K562 (cell line): ENCODE measurements at regions not wholly inside any gene's neighbourhood (a gene's known extent, or its start where the extent isn't known, plus 50 kb on each side); places are given as distances from the start of the nearest gene placed in this dataset.

ENCODE experiments used
- CBFB ChIP-seq: sonication (generic); formaldehyde crosslinking; IDR thresholded peaks from 2 replicates; pipeline ENCODE4 v1.4.0; 2020; ENCODE audit warnings: mild to moderate bottlenecking, missing genetic modification reagents
- CBX8 ChIP-seq: fragments of 200-600 bp; sonication (generic); IDR thresholded peaks from 2 replicates; pipeline ENCODE4 v1.6.1; 2012; ENCODE audit warnings: borderline replicate concordance, mixed run types, low read depth, mild to moderate bottlenecking, moderate library complexity, mixed read lengths, low read length, control low read depth, inconsistent platforms; ENCODE audit not compliant: poor library complexity, severe bottlenecking; ENCODE audit errors: extremely low read depth
- CHD4 ChIP-seq: fragments of 200-600 bp; sonication (generic); IDR thresholded peaks from 3 replicates; pipeline ENCODE4 v1.6.1; 2012; ENCODE audit warnings: low read depth, mild to moderate bottlenecking, mixed read lengths, low read length, inconsistent platforms; ENCODE audit not compliant: insufficient read depth, insufficient replicate concordance, poor library complexity, severe bottlenecking
- CSDE1 ChIP-seq, 2 experiments: fragments of 450-650 bp; IDR thresholded peaks; 2 replicates each; pipeline ENCODE4 v1.6.1; 2016; ENCODE audit warnings: mild to moderate bottlenecking in 1 of 2
- SOX6 ChIP-seq: fragments of 450-650 bp; IDR thresholded peaks from 2 replicates; pipeline ENCODE4 v1.6.1; 2014; ENCODE audit warnings: mild to moderate bottlenecking
- TF ChIP-seq, protein P1 (sequence below), 3 experiments: fragments of 200-800 bp in 1 of 3; fragments of 250-450 bp in 1 of 3; fragments of 450-650 bp in 1 of 3; sonication (Bioruptor Pico) in 1 of 3; sonication (Bioruptor generic) in 1 of 3; formaldehyde crosslinking in 1 of 3; IDR thresholded peaks; 2 replicates each; pipeline versions ENCODE4 v1.6.1 to v1.8.0; 2016 to 2022; ENCODE audit warnings: mild to moderate bottlenecking in 2 of 3, missing genetic modification characterization in 2 of 3, missing compliant biosample characterization in 1 of 3, moderate library complexity in 1 of 3
- TF ChIP-seq, protein P2 (sequence below): fragments of 450-650 bp; IDR thresholded peaks from 2 replicates; pipeline ENCODE4 v1.6.1; 2017; ENCODE audit warnings: mild to moderate bottlenecking, moderate library complexity
- TF ChIP-seq, protein P3 (sequence below), 2 experiments: fragments of 450-650 bp; IDR thresholded peaks; 2 replicates each; pipeline ENCODE4 v1.6.1; 2018; ENCODE audit warnings: mild to moderate bottlenecking in 2 of 2, low read depth in 1 of 2; ENCODE audit not compliant: partially characterized antibody in 2 of 2

DNA sequence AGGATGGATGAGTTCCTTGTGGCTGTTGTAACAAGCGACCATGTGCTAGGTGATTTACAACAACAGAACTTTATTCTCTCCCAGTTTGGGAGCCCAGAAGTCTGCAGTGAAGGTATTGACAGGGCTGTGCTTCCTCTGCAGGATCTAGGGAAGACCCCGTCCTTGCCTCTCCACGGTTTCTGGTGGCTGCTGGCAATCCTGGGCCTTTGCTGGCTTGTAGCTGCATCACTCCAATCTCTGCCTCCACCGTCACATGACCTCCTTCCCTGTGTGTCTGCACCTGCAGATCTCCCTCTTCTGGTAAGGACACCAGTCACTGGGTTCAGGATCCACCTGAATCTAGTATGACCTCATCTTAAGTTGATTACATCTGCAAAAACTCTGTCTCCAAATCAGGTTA, 115.6 kb downstream of the GLRX3 start (continued):
- TF ChIP-seq CHD4 = no peak
- TF ChIP-seq, protein P1, sequence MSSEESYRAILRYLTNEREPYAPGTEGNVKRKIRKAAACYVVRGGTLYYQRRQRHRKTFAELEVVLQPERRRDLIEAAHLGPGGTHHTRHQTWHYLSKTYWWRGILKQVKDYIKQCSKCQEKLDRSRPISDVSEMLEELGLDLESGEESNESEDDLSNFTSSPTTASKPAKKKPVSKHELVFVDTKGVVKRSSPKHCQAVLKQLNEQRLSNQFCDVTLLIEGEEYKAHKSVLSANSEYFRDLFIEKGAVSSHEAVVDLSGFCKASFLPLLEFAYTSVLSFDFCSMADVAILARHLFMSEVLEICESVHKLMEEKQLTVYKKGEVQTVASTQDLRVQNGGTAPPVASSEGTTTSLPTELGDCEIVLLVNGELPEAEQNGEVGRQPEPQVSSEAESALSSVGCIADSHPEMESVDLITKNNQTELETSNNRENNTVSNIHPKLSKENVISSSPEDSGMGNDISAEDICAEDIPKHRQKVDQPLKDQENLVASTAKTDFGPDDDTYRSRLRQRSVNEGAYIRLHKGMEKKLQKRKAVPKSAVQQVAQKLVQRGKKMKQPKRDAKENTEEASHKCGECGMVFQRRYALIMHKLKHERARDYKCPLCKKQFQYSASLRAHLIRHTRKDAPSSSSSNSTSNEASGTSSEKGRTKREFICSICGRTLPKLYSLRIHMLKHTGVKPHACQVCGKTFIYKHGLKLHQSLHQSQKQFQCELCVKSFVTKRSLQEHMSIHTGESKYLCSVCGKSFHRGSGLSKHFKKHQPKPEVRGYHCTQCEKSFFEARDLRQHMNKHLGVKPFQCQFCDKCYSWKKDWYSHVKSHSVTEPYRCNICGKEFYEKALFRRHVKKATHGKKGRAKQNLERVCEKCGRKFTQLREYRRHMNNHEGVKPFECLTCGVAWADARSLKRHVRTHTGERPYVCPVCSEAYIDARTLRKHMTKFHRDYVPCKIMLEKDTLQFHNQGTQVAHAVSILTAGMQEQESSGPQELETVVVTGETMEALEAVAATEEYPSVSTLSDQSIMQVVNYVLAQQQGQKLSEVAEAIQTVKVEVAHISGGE (CRISPR knock-in tag; IDR thresholded peaks at IDR 0.05) = no peak
- no peak for TF ChIP-seq CSDE1 (IDR thresholded peaks at IDR 0.05)
- no peak for TF ChIP-seq SOX6
- TF ChIP-seq, protein P2, sequence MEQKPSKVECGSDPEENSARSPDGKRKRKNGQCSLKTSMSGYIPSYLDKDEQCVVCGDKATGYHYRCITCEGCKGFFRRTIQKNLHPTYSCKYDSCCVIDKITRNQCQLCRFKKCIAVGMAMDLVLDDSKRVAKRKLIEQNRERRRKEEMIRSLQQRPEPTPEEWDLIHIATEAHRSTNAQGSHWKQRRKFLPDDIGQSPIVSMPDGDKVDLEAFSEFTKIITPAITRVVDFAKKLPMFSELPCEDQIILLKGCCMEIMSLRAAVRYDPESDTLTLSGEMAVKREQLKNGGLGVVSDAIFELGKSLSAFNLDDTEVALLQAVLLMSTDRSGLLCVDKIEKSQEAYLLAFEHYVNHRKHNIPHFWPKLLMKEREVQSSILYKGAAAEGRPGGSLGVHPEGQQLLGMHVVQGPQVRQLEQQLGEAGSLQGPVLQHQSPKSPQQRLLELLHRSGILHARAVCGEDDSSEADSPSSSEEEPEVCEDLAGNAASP = no peak
- TF ChIP-seq CBX8 = no peak
- no peak for TF ChIP-seq CBFB
- TF ChIP-seq, protein P3, sequence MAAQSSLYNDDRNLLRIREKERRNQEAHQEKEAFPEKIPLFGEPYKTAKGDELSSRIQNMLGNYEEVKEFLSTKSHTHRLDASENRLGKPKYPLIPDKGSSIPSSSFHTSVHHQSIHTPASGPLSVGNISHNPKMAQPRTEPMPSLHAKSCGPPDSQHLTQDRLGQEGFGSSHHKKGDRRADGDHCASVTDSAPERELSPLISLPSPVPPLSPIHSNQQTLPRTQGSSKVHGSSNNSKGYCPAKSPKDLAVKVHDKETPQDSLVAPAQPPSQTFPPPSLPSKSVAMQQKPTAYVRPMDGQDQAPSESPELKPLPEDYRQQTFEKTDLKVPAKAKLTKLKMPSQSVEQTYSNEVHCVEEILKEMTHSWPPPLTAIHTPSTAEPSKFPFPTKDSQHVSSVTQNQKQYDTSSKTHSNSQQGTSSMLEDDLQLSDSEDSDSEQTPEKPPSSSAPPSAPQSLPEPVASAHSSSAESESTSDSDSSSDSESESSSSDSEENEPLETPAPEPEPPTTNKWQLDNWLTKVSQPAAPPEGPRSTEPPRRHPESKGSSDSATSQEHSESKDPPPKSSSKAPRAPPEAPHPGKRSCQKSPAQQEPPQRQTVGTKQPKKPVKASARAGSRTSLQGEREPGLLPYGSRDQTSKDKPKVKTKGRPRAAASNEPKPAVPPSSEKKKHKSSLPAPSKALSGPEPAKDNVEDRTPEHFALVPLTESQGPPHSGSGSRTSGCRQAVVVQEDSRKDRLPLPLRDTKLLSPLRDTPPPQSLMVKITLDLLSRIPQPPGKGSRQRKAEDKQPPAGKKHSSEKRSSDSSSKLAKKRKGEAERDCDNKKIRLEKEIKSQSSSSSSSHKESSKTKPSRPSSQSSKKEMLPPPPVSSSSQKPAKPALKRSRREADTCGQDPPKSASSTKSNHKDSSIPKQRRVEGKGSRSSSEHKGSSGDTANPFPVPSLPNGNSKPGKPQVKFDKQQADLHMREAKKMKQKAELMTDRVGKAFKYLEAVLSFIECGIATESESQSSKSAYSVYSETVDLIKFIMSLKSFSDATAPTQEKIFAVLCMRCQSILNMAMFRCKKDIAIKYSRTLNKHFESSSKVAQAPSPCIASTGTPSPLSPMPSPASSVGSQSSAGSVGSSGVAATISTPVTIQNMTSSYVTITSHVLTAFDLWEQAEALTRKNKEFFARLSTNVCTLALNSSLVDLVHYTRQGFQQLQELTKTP (IDR thresholded peaks at IDR 0.05; ENCODE audit: low read depth in 1 of 2, partially characterized antibody in 2 of 2) = no peak
